B cell (primary cell): ENCODE measurements at regions not wholly inside any gene's neighbourhood (a gene's known extent, or its start where the extent isn't known, plus 50 kb on each side); places are given as distances from the start of the nearest gene placed in this dataset.
A peak's percentile ranks its signal among the peaks of the same experiment; 100 is the strongest.

Experiments
- ATAC-seq: fragments of 200-7000 bp; cut with Tn5 transposase; one replicate; pipeline ENCODE4 v1.10.0; 2021; ENCODE audit warnings: low read depth, mild to moderate bottlenecking, moderate number of reproducible peaks, moderate library complexity
- CTCF ChIA-PET: fragments of 350-600 bp; sonication (Branson Sonifier 250); formaldehyde crosslinking; loops from one replicate; lab custom pipeline; 2021; ENCODE audit warnings: antibody characterized with exemption, inconsistent platforms; lab: Charles Lee
- POLR2A ChIA-PET: fragments of 350-600 bp; sonication (Branson Sonifier 250); formaldehyde crosslinking; loops from one replicate; lab custom pipeline; 2021; ENCODE audit warnings: antibody characterized with exemption; lab: Charles Lee
- DNase-seq: peaks from one replicate; pipeline ENCODE4 v3.0.0; 2013
- H2AFZ ChIP-seq: 2 replicates; pipeline ENCODE4 v1.6.1; 2012; ENCODE audit warnings: mild to moderate bottlenecking, low read depth, low read length; ENCODE audit not compliant: insufficient read depth, poor library complexity, severe bottlenecking
- H3K27ac ChIP-seq, 2 donors: 1 replicate in 1 of 2; 2 replicates in 1 of 2; pipeline ENCODE4 v1.5.1; 2012 to 2013; ENCODE audit warnings: low read length in 2 of 2, mild to moderate bottlenecking in 2 of 2, moderate library complexity in 1 of 2
- H3K27me3 ChIP-seq, 4 experiments: fragments of 200-600 bp in 1 of 4; sonication (generic) in 1 of 4; replicated peaks in 1 of 4; 1 replicate in 2 of 4; 2 replicates in 2 of 4; pipeline versions ENCODE4 v1.6.1 to v1.7.0; 2013 to 2016; ENCODE audit warnings: low read length in 3 of 4, mild to moderate bottlenecking in 2 of 4, mixed read lengths in 1 of 4, moderate library complexity in 1 of 4; ENCODE audit not compliant: insufficient read depth in 4 of 4, control insufficient read depth in 3 of 4; ENCODE audit errors: control extremely low read depth in 1 of 4
- H3K36me3 ChIP-seq, 2 experiments: replicated peaks in 1 of 2; 1 replicate in 1 of 2; 2 replicates in 1 of 2; pipeline versions ENCODE4 v1.6.1 to v1.7.1; 2013; ENCODE audit warnings: low read length in 1 of 2; ENCODE audit not compliant: insufficient read depth in 2 of 2, control insufficient read depth in 1 of 2; ENCODE audit errors: control extremely low read depth in 1 of 2, extremely low read depth in 1 of 2
- H3K4me1 ChIP-seq, 2 donors: fragments of 200-600 bp in 1 of 2; sonication (generic) in 1 of 2; 1 replicate in 1 of 2; 2 replicates in 1 of 2; pipeline versions ENCODE4 v1.5.1 to v1.6.1; 2013 to 2017; ENCODE audit warnings: low read length in 2 of 2; ENCODE audit not compliant: control insufficient read depth in 2 of 2, insufficient read depth in 2 of 2
- H3K4me2 ChIP-seq: replicated peaks from 2 replicates; pipeline ENCODE3; 2012; ENCODE audit warnings: mild to moderate bottlenecking, low read depth, low read length; ENCODE audit not compliant: poor library complexity, severe bottlenecking
- H3K4me3 ChIP-seq, 5 experiments: fragments of 200-600 bp in 1 of 5; sonication (generic) in 1 of 5; 1 replicate in 3 of 5; 2 replicates in 2 of 5; pipeline versions ENCODE4 v1.5.1 to v1.7.0; 2011 to 2016; ENCODE audit warnings: low read length in 4 of 5, mild to moderate bottlenecking in 4 of 5, low read depth in 2 of 5, control low read depth in 1 of 5, moderate library complexity in 1 of 5; ENCODE audit not compliant: insufficient read depth in 1 of 5; ENCODE audit errors: control extremely low read depth in 1 of 5, extremely low read depth in 1 of 5
- H3K79me2 ChIP-seq: fragments of 200-600 bp; sonication (generic); one replicate; pipeline ENCODE4 v1.6.0; 2016; ENCODE audit warnings: low read length; ENCODE audit not compliant: control insufficient read depth, insufficient read depth
- H3K9ac ChIP-seq: fragments of 200-600 bp; sonication (generic); 2 replicates; pipeline ENCODE4 v1.6.1; 2017; ENCODE audit warnings: mild to moderate bottlenecking, low read length, moderate library complexity
- H3K9me3 ChIP-seq, 3 donors: one replicate each; pipeline versions ENCODE4 v1.6.1 to v1.7.1; 2013; ENCODE audit warnings: low read length in 2 of 3; ENCODE audit not compliant: control insufficient read depth in 2 of 3, insufficient read depth in 1 of 3; ENCODE audit errors: control extremely low read depth in 1 of 3
- H4K20me1 ChIP-seq: 2 replicates; pipeline ENCODE4 v1.6.0; 2012; ENCODE audit warnings: mild to moderate bottlenecking, low read length; ENCODE audit not compliant: insufficient read depth, control insufficient read depth, poor library complexity, severe bottlenecking
- H3K27ac Mint-ChIP-seq: one replicate; pipeline ENCODE4 v1.8.0; 2021; ENCODE audit warnings: mixed read lengths
- H3K27me3 Mint-ChIP-seq: one replicate; pipeline ENCODE4 v1.8.0; 2021; ENCODE audit warnings: mixed read lengths
- H3K4me1 Mint-ChIP-seq: one replicate; pipeline ENCODE4 v1.8.0; 2021; ENCODE audit warnings: mixed read lengths
- H3K4me3 Mint-ChIP-seq: one replicate; pipeline ENCODE4 v1.8.0; 2021; ENCODE audit warnings: mixed read lengths
- H3K9me3 Mint-ChIP-seq: one replicate; pipeline ENCODE4 v1.8.0; 2022; ENCODE audit warnings: mixed read lengths; ENCODE audit not compliant: insufficient read depth
- CTCF ChIP-seq: fragments of 200-600 bp; IDR thresholded peaks from one replicate; pipeline ENCODE4 v1.8.0; 2022; ENCODE audit warnings: antibody characterized with exemption, mild to moderate bottlenecking
- EZH2 ChIP-seq: IDR thresholded peaks from 2 replicates; pipeline ENCODE4 v1.6.1; 2012; ENCODE audit warnings: borderline replicate concordance, low read depth, mild to moderate bottlenecking, moderate library complexity, low read length; ENCODE audit not compliant: insufficient read depth, poor library complexity, severe bottlenecking
- WGBS: methylation state at CpG from one replicate; pipeline ENCODE4 v1.1.5; 2013; ENCODE audit warnings: missing lambda C conversion rate; ENCODE audit not compliant: insufficient coverage; 5-methylcytosine and 5-hydroxymethylcytosine counted together
- intact Hi-C: fragments of 100-400 bp; cut with micrococcal nuclease; formaldehyde crosslinking; loops from one replicate; pipeline ENCODE4 v1.10.0; 2022

- Histone ChIP-seq H4K20me1 (no peaks in the 10 kb centered on the region), H3K79me2 (no peaks in the 10 kb centered on the region), H3K9ac (peak overlapping the region; percentile 12), H3K4me1 (peaks cover 6 to 13% of the 10 kb centered on the region in 2 donors), H3K4me2 (peak overlapping the region; percentile 4), H3K4me3 (no peak overlapping the region), H3K27me3 (no peaks in the 10 kb centered on the region), H3K27ac (peak overlapping the region; percentile 65 to 67), H2AFZ (peak overlapping the region; percentile 39), H3K9me3 (peaks cover 0 to 3% (median 1%) of the 10 kb centered on the region in 3 donors), H3K36me3 (no peaks in the 10 kb centered on the region)
- H3K27ac Mint-ChIP-seq, result peak overlapping the region; percentile 64
- ChIA-PET POLR2A (no interaction called here), CTCF (no interaction called here)
- ATAC-seq, result peak; percentile 76
- no peaks in the 10 kb centered on the region for H3K9me3 Mint-ChIP-seq
- peak; percentile 70 for DNase-seq
- peak overlapping the region; percentile 33 for H3K4me3 Mint-ChIP-seq
- H3K27me3 Mint-ChIP-seq, result no peaks in the 10 kb centered on the region
- TF ChIP-seq CTCF (no peak), EZH2 (no peak)
- intact Hi-C loops, result no loop called here
- 51% methylated on average over 3 of the region's 7 CpGs for WGBS
- peaks cover 12% of the 10 kb centered on the region for H3K4me1 Mint-ChIP-seq
Observed at GRCh38 chr10:123241391-123242141, 87.4 kb downstream of the BUB3 start.

GRCh38 chr10:123244747-123245146 is 90.5 kb downstream of the BUB3 start:
- Histone ChIP-seq H3K27me3 (no peaks in the 10 kb centered on the region), H3K27ac (no peak overlapping the region), H3K4me2 (no peak overlapping the region), H3K4me3 (no peak overlapping the region), H3K9ac (no peak overlapping the region), H3K9me3 (peaks cover 0 to 8% (median 1%) of the 10 kb centered on the region in 3 donors), H2AFZ (no peak overlapping the region), H4K20me1 (no peaks in the 10 kb centered on the region), H3K79me2 (no peaks in the 10 kb centered on the region), H3K4me1 (peaks cover 6 to 13% of the 10 kb centered on the region in 2 donors), H3K36me3 (no peaks in the 10 kb centered on the region)
- H3K4me3 Mint-ChIP-seq, result no peak overlapping the region
- H3K4me1 Mint-ChIP-seq, result peaks cover 12% of the 10 kb centered on the region
- H3K9me3 Mint-ChIP-seq, result no peaks in the 10 kb centered on the region
- no peak for ATAC-seq
- no peak for DNase-seq
- no CpG with 5 or more reads among the region's 1 CpG for WGBS
- intact Hi-C loops, result no loop called here
- ChIA-PET POLR2A (no interaction called here), CTCF (no interaction called here)
- no peak overlapping the region for H3K27ac Mint-ChIP-seq
- H3K27me3 Mint-ChIP-seq, result no peaks in the 10 kb centered on the region
- TF ChIP-seq CTCF (no peak), EZH2 (no peak)
